Fibroblast of villous mesenchyme (primary cell): ENCODE measurements at regions not wholly inside any gene's neighbourhood (a gene's known extent, or its start where the extent isn't known, plus 50 kb on each side); places are given as distances from the start of the nearest gene placed in this dataset.

ENCODE experiments used
- DNase-seq: peaks from one replicate; pipeline ENCODE4 v3.0.0-alpha.2; 2010; ENCODE audit warnings: low read depth
- H3K4me3 ChIP-seq: 2 replicates; pipeline ENCODE4 v1.5.1; 2011; ENCODE audit warnings: low read depth, mild to moderate bottlenecking, low read length
- CTCF ChIP-seq: IDR thresholded peaks from 2 replicates; pipeline ENCODE4 v1.5.1; 2012; ENCODE audit warnings: low read depth, mild to moderate bottlenecking, low read length; ENCODE audit not compliant: insufficient read depth

- H3K4me3 ChIP-seq: no peak overlapping the region
- no peak for DNase-seq
- TF ChIP-seq CTCF: no peak
Measured at GRCh38 chr12:107986183-107986582, 142.9 kb upstream of the WSCD2 start.

GRCh38 chr12:107990325-107990724, 138.8 kb upstream of the WSCD2 start:
- DNase-seq: peak; percentile 3
- H3K4me3 ChIP-seq: no peak overlapping the region
- TF ChIP-seq CTCF: peak; percentile 28

GRCh38 chr12:107992029-107992428, 137.1 kb upstream of the WSCD2 start:
- no peak for TF ChIP-seq CTCF

GRCh38 chr12:107992870-107993451, 136.1 kb upstream of the WSCD2 start:
- peak; percentile 22 for DNase-seq
- H3K4me3 ChIP-seq: no peak overlapping the region
- peak; percentile 51 for TF ChIP-seq CTCF

More at GRCh38 chr12:107992029-107992428, 137.1 kb upstream of the WSCD2 start:
- no peak overlapping the region for H3K4me3 ChIP-seq
- no peak for DNase-seq

- no peak for DNase-seq
- H3K4me3 ChIP-seq: no peak overlapping the region
- TF ChIP-seq CTCF: no peak
Measured at GRCh38 chr12:107998863-107999262, 130.2 kb upstream of the WSCD2 start.

- no peak for DNase-seq
- TF ChIP-seq CTCF: no peak
- H3K4me3 ChIP-seq: no peak overlapping the region
Measured at GRCh38 chr12:108000111-108000510, 129.0 kb upstream of the WSCD2 start.

GRCh38 chr12:108004319-108004718, 124.8 kb upstream of the WSCD2 start:
- peak; percentile 2 for DNase-seq
- no peak for TF ChIP-seq CTCF
- H3K4me3 ChIP-seq: no peak overlapping the region
